Prostate gland (tissue), 2 donors: ENCODE measurements at regions not wholly inside any gene's neighbourhood (a gene's known extent, or its start where the extent isn't known, plus 50 kb on each side); places are given as distances from the start of the nearest gene placed in this dataset.

ENCODE experiments used
- CTCF ChIP-seq, 4 experiments: fragments of 200-600 bp in 2 of 4; fragments of 450-650 bp in 2 of 4; sonication (generic) in 2 of 4; IDR thresholded peaks; 1 replicate in 3 of 4; 2 replicates in 1 of 4; pipeline ENCODE4 v1.5.1; 2016 to 2019; ENCODE audit warnings: antibody characterized with exemption in 4 of 4, mild to moderate bottlenecking in 2 of 4, moderate library complexity in 2 of 4
- POLR2A ChIP-seq: fragments of 450-650 bp; IDR thresholded peaks from one replicate; pipeline ENCODE4 v1.6.1; 2016; ENCODE audit warnings: antibody characterized with exemption, mild to moderate bottlenecking

GRCh38 chr1:83505148-83505547 lies 493.8 kb downstream of the TTLL7 start:
- no peak for TF ChIP-seq CTCF (IDR thresholded peaks at IDR 0.05)
- TF ChIP-seq POLR2A, result no peak
